Natural killer cell (primary cell): ENCODE measurements at regions not wholly inside any gene's neighbourhood (a gene's known extent, or its start where the extent isn't known, plus 50 kb on each side); places are given as distances from the start of the nearest gene placed in this dataset.

ENCODE experiments used
- ATAC-seq, 3 donors: fragments of 150-1000 bp in 2 of 3; fragments of 200-7000 bp in 1 of 3; cut with Tn5 transposase; 1 replicate in 1 of 3; 2 replicates in 2 of 3; pipeline ENCODE4 v1.10.0; 2021; ENCODE audit warnings: mild to moderate bottlenecking in 2 of 3, moderate library complexity in 2 of 3
- DNase-seq, 2 donors: peaks; one replicate each; pipeline versions ENCODE4 v3.0.0 to v3.0.0-alpha.2; 2013 to 2021; ENCODE audit warnings: mixed read lengths in 1 of 2
- H3K27ac ChIP-seq: one replicate; pipeline ENCODE4 v1.5.1; 2013; ENCODE audit warnings: mild to moderate bottlenecking, low read length
- H3K27me3 ChIP-seq: one replicate; pipeline ENCODE4 v1.6.1; 2013; ENCODE audit warnings: low read length; ENCODE audit not compliant: control insufficient read depth, insufficient read depth
- H3K36me3 ChIP-seq: one replicate; pipeline ENCODE4 v1.6.1; 2013; ENCODE audit warnings: low read length; ENCODE audit not compliant: control insufficient read depth, insufficient read depth
- H3K4me1 ChIP-seq: one replicate; pipeline ENCODE4 v1.6.1; 2013; ENCODE audit warnings: low read length; ENCODE audit not compliant: control insufficient read depth, insufficient read depth
- H3K4me3 ChIP-seq: one replicate; pipeline ENCODE4 v1.5.1; 2013; ENCODE audit warnings: low read length
- H3K9me3 ChIP-seq: one replicate; pipeline ENCODE4 v1.6.1; 2013; ENCODE audit warnings: low read length; ENCODE audit not compliant: control insufficient read depth, insufficient read depth
- H3K27ac Mint-ChIP-seq, 2 donors: one replicate each; pipeline ENCODE4 v1.8.0; 2022; ENCODE audit warnings: mild to moderate bottlenecking in 2 of 2, mixed read lengths in 2 of 2, moderate library complexity in 1 of 2
- H3K27me3 Mint-ChIP-seq, 2 donors: one replicate each; pipeline ENCODE4 v1.8.0; 2022; ENCODE audit warnings: low read depth in 2 of 2, mixed read lengths in 2 of 2
- H3K36me3 Mint-ChIP-seq: one replicate; pipeline ENCODE4 v1.8.0; 2022; ENCODE audit warnings: mixed read lengths
- H3K4me1 Mint-ChIP-seq, 2 donors: one replicate each; pipeline ENCODE4 v1.8.0; 2022; ENCODE audit warnings: mixed read lengths in 2 of 2
- H3K4me3 Mint-ChIP-seq: one replicate; pipeline ENCODE4 v1.8.0; 2022; ENCODE audit warnings: mild to moderate bottlenecking, moderate library complexity, mixed read lengths
- H3K9me3 Mint-ChIP-seq, 2 donors: one replicate each; pipeline ENCODE4 v1.8.0; 2022; ENCODE audit warnings: mixed read lengths in 2 of 2
- WGBS: methylation state at CpG from one replicate; pipeline ENCODE4 v1.1.7; 2013; ENCODE audit warnings: missing lambda C conversion rate; ENCODE audit not compliant: insufficient coverage; 5-methylcytosine and 5-hydroxymethylcytosine counted together
- intact Hi-C: fragments of 100-400 bp; cut with micrococcal nuclease; formaldehyde crosslinking; loops from one replicate; pipeline ENCODE4 v1.14.2; 2022
- TF ChIP-seq, protein P1 (sequence below): fragments of 200-600 bp; IDR thresholded peaks from one replicate; pipeline ENCODE4 v1.8.0; 2022; ENCODE audit warnings: antibody characterized with exemption

DNA sequence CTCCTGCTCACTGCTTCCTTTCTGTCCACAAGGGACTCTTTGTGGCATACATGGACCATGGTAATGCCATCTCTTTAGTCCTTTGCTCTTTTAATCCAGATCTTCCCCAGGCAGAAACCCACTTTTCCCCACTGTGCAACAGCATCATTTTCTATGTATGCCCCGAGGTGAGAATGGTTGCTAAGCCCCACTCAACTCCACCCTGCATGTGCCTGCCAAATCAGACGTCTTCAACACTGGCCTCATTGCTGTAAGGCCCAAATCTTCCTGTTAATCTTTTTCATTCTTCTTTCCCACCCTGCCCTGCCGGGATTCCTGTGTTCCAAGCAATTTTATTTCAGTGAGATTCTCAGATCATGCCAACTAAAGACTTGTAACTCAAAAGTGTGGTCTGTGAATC, 328.4 kb downstream of the PAX3 start:
- Mint-ChIP-seq H3K27me3 (peaks cover 0 to 5% of the 10 kb centered on the region in 2 donors), H3K4me3 (no peak overlapping the region), H3K9me3 (no peaks in the 10 kb centered on the region), H3K36me3 (no peaks in the 10 kb centered on the region), H3K27ac (no peak overlapping the region), H3K4me1 (no peaks in the 10 kb centered on the region)
- Histone ChIP-seq H3K9me3 (no peaks in the 10 kb centered on the region), H3K36me3 (no peaks in the 10 kb centered on the region), H3K4me3 (no peak overlapping the region), H3K27ac (no peak overlapping the region), H3K4me1 (no peaks in the 10 kb centered on the region), H3K27me3 (no peaks in the 10 kb centered on the region)
- ATAC-seq, result no peak
- no peak for DNase-seq
- WGBS, result 57% methylated on average over 3 of the region's 3 CpGs
- TF ChIP-seq, protein P1, sequence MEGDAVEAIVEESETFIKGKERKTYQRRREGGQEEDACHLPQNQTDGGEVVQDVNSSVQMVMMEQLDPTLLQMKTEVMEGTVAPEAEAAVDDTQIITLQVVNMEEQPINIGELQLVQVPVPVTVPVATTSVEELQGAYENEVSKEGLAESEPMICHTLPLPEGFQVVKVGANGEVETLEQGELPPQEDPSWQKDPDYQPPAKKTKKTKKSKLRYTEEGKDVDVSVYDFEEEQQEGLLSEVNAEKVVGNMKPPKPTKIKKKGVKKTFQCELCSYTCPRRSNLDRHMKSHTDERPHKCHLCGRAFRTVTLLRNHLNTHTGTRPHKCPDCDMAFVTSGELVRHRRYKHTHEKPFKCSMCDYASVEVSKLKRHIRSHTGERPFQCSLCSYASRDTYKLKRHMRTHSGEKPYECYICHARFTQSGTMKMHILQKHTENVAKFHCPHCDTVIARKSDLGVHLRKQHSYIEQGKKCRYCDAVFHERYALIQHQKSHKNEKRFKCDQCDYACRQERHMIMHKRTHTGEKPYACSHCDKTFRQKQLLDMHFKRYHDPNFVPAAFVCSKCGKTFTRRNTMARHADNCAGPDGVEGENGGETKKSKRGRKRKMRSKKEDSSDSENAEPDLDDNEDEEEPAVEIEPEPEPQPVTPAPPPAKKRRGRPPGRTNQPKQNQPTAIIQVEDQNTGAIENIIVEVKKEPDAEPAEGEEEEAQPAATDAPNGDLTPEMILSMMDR, result no peak
- intact Hi-C loops, result no loop called here

DNA sequence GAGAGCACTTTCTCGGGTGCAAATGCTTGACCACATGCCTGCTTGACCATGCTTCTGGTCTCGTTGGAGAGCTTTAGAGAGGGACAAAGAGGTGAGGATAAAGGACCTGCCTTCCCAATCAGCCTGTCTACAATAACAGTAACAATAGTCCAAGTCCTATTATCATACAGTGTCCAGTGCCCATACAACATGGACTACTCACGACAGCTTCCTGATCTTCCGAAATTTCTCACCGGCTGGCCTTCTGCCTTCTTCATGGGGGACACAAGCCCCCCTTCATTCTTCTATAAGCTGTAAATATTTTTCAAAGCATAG, 329.0 kb downstream of the PAX3 start:
- Mint-ChIP-seq H3K4me3 (no peak overlapping the region), H3K4me1 (no peaks in the 10 kb centered on the region), H3K27ac (no peak overlapping the region), H3K9me3 (no peaks in the 10 kb centered on the region), H3K27me3 (peaks cover 0 to 5% of the 10 kb centered on the region in 2 donors), H3K36me3 (no peaks in the 10 kb centered on the region)
- H3K27ac ChIP-seq, result no peak overlapping the region
- DNase-seq (no peak), ATAC-seq (no peak)
- intact Hi-C loops, result no loop called here
- no peaks in the 10 kb centered on the region for H3K4me1 ChIP-seq
- H3K4me3 ChIP-seq, result no peak overlapping the region
- no peaks in the 10 kb centered on the region for H3K27me3 ChIP-seq
- no peaks in the 10 kb centered on the region for H3K36me3 ChIP-seq
- TF ChIP-seq, protein P1, result no peak
- no peaks in the 10 kb centered on the region for H3K9me3 ChIP-seq
- WGBS, result 81% methylated on average over 5 of the region's 5 CpGs

DNA sequence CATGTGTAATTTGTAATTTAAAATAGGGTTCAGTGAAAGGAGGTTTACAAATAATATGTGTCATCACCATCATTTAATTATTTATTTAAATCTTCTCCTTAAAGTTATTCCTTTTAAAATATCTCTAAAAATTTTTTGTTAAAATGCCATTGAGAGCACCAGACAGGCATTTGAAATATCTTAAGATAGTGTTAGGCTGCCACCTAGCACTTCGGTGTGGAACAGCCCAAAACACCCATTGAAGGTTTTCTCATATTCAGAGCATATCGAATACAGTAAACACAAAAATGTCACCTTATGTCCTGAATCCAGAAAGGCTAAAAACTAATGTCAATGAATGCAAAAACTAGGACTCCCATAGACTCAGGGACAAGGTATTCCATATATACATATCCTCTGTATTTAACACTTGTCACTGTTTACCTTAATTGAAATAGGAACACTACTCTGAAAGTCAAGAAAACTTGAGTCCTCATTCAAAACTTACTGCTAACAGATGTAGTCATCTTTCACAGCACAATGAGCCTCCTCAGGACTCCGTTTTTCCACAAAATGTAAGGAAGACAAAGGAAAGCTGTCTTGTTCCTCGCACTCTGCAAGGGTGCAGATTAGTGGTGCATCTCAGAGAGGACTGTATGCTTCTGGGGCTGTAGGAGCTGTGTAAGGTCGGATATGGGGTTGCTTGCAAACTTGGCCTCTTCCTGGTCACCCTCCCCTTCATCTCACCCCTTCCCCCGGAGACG, 329.5 kb downstream of the PAX3 start:
- TF ChIP-seq, protein P1, result no peak
- Histone ChIP-seq H3K9me3 (no peaks in the 10 kb centered on the region), H3K36me3 (no peaks in the 10 kb centered on the region), H3K27ac (no peak overlapping the region), H3K27me3 (no peaks in the 10 kb centered on the region), H3K4me1 (no peaks in the 10 kb centered on the region), H3K4me3 (no peak overlapping the region)
- Mint-ChIP-seq H3K27ac (no peak overlapping the region), H3K4me3 (no peak overlapping the region), H3K36me3 (no peaks in the 10 kb centered on the region), H3K9me3 (no peaks in the 10 kb centered on the region), H3K4me1 (no peaks in the 10 kb centered on the region), H3K27me3 (peaks cover 0 to 5% of the 10 kb centered on the region in 2 donors)
- peak in 1 of 2 donors; percentile 32 for DNase-seq
- WGBS, result 58% methylated on average over 5 of the region's 7 CpGs
- no peak for ATAC-seq
- intact Hi-C loops, result no loop called here

DNA sequence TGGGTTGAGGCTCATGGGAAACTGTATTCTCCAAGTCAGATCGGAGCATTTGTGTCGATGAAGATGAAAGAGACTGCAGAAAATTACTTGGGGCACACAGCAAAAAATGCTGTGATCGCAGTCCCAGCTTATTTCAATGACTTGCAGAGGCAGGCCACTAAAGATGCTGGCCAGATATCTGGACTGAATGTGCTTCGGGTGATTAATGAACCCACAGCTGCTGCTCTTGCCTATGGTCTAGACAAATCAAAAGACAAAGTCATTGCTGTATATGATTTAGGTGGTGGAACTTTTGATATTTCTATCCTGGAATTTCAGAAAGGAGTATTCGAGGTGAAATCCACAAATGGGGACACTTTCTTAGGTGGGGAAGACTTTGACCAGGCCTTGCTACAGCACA, 336.6 kb downstream of the PAX3 start:
- no peak for DNase-seq
- 86% methylated on average over 5 of the region's 5 CpGs for WGBS
- Histone ChIP-seq H3K27ac (no peak overlapping the region), H3K4me1 (no peaks in the 10 kb centered on the region), H3K27me3 (no peaks in the 10 kb centered on the region), H3K36me3 (no peaks in the 10 kb centered on the region), H3K4me3 (no peak overlapping the region), H3K9me3 (no peaks in the 10 kb centered on the region)
- intact Hi-C loops, result no loop called here
- Mint-ChIP-seq H3K36me3 (no peaks in the 10 kb centered on the region), H3K9me3 (peaks cover 0 to 8% of the 10 kb centered on the region in 2 donors), H3K4me3 (no peak overlapping the region), H3K27ac (no peak overlapping the region), H3K4me1 (no peaks in the 10 kb centered on the region), H3K27me3 (no peaks in the 10 kb centered on the region)
- TF ChIP-seq, protein P1, result no peak
- no peak for ATAC-seq
